GM13977 (cell line): ENCODE measurements at regions not wholly inside any gene's neighbourhood (a gene's known extent, or its start where the extent isn't known, plus 50 kb on each side); places are given as distances from the start of the nearest gene placed in this dataset.

Source experiments
- DNase-seq: peaks from one replicate; pipeline ENCODE4 v3.0.0; 2012; ENCODE audit warnings: low spot score
- in situ Hi-C: fragments of 300-500 bp; cut with MboI; formaldehyde crosslinking; loops from one replicate; pipeline ENCODE4 v1.12.0; 2022; ENCODE audit warnings: low sequenced_read_pairs, low pct_unique_long_range_greater_than_20kb, mixed read lengths, inconsistent platforms; ENCODE audit not compliant: unreplicated experiment
- TF ChIP-seq, protein P1 (sequence below): IDR thresholded peaks from 2 replicates; pipeline ENCODE4 v1.5.1; 2012; ENCODE audit warnings: mild to moderate bottlenecking, control low read depth; ENCODE audit not compliant: insufficient read depth; ENCODE audit errors: extremely low read depth, missing control alignments

- in situ Hi-C loops = no loop called here
- TF ChIP-seq, protein P1, sequence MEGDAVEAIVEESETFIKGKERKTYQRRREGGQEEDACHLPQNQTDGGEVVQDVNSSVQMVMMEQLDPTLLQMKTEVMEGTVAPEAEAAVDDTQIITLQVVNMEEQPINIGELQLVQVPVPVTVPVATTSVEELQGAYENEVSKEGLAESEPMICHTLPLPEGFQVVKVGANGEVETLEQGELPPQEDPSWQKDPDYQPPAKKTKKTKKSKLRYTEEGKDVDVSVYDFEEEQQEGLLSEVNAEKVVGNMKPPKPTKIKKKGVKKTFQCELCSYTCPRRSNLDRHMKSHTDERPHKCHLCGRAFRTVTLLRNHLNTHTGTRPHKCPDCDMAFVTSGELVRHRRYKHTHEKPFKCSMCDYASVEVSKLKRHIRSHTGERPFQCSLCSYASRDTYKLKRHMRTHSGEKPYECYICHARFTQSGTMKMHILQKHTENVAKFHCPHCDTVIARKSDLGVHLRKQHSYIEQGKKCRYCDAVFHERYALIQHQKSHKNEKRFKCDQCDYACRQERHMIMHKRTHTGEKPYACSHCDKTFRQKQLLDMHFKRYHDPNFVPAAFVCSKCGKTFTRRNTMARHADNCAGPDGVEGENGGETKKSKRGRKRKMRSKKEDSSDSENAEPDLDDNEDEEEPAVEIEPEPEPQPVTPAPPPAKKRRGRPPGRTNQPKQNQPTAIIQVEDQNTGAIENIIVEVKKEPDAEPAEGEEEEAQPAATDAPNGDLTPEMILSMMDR = no peak
- no peak for DNase-seq
Measured at GRCh38 chr7:23913016-23913415, 203.0 kb downstream of the STK31 start.

DNA sequence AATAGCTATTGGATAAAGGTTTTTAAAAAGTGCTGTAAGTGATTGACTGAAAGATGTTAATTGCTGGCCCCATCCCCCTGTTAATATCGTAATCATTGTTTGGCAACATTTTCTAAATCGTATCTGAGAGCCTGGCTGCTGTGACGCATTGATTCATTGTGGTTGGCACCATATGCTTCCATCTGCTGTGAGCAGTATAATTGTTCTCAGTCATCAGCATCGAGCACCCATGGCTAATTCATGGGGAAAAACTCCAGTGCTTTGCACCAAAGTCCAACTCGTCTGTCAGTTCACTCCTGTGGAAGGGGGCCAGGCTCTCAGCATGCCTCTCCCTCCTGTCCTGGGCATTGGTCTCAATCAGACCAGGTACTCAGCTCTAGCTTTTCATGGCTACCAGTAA, 205.2 kb downstream of the STK31 start:
- in situ Hi-C loops = no loop called here
- TF ChIP-seq, protein P1 = no peak
- DNase-seq = no peak

DNA sequence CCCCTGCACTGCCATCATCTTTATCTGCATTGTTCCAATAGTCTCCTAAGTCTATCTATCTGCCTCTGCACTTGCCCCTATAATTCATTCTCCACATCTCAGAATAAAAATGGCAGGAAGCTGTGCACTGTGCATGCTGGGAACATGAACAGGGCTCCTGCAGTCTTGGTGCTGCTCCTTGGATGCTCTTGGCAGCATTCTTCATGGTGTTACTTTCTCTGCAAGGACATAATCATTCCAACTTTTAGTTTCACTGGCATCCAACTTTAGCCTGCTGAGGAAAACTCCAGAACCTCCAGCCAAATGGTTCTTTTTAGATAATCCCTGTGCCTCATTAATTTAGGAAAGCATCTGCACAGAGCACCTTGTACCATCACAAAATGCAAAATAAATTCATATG, 208.3 kb downstream of the STK31 start:
- TF ChIP-seq, protein P1 = no peak

DNA sequence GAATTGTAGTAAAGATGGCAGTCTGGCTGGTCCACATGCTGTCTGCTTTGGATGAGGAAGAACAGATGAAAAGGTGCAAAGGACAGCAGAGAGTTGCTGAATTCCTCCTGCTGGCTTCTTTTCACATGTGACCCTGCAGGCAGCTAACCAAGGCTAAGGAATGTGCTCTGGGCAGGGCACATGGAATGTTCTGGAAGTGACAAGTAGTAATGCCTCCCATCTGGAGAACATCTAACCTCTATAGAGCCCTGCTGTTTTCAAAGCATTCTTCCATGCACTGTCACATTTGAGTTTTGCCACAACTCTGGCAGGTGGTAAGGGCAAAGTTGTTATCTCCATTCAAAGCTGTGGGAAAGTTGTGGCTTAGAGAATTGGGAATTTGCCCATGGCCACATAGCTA, 208.8 kb downstream of the STK31 start:
- in situ Hi-C loops = no loop called here
- DNase-seq = no peak
- TF ChIP-seq, protein P1 = no peak

More for the DNA sequence above, 208.3 kb downstream of the STK31 start:
- in situ Hi-C loops = no loop called here
- DNase-seq = no peak

- in situ Hi-C loops = no loop called here
- TF ChIP-seq, protein P1 = no peak
- no peak for DNase-seq
Measured at GRCh38 chr7:23925088-23925487, 215.1 kb downstream of the STK31 start.

- TF ChIP-seq, protein P1 = no peak
- DNase-seq = no peak
- in situ Hi-C loops = no loop called here
Measured at GRCh38 chr7:23927709-23928417, 217.8 kb downstream of the STK31 start.

DNA sequence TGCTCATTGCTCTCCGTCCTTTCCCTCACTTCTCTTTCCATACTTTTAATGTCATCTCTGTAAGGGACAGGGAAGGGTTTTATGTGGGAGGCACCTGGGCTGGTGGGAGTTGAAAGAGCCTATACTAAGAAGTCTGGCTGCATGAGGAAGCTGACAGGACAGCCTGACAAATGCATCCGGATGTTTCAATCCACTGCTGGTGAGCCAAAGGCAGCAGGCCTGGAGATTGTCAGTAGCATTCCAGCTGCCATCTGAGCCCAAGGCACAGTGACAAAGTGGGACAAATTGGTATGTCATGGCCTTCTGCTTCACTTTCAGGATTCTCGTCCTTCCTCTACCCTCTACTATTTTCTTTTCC, 218.4 kb downstream of the STK31 start:
- TF ChIP-seq, protein P1 = no peak
- in situ Hi-C loops = no loop called here
- no peak for DNase-seq
